ENCODE measurements at regions not wholly inside any gene's neighbourhood (a gene's known extent, or its start where the extent isn't known, plus 50 kb on each side); places are given as distances from the start of the nearest gene placed in this dataset.
"Not testable (repeated sequence)": the region's sequence is repeated elsewhere in the genome, so short reads cannot be mapped to it uniquely, and the experiment has no call there.

DNA sequence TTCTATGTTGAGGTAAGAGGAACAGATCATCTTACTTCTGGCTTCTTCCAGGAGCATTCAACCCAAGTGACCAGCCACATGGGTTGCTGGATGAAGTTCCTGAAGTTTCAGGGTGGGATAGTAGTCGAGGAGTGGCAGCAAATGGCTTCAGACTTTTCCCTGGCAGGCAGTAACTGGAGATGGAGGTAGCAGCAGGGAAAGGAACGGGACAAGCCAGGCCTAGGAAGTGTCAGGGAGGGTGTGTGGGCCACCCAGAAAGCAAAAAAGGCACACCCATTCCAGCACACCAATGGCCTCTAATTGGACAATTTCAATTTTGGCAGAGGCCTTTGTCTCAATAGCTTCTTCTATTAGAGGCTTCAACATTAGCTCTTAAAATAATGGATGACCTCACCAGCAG, 498.6 kb upstream of the ATP11B start:
- no peak for DNase-seq

DNA sequence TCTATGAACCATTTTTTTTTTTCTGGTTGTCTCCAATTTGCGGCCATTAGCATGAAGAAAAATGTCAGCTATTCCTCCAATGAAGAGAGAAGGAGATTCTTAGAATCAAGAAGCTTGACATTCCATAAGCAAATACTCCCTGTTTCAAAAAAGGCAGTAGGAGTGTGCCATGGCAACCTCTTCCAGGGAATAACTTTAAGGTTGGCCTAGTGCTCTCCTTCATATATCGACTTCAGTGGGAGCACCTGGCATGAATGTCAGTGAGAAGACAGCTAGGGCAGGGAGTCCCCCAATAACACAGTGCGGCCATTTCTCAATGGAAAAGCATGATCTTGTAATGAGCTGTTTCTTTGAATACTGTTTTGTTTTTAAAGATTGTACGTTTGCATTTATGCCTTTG, 493.0 kb upstream of the ATP11B start:
- DNase-seq, result no peak

DNA sequence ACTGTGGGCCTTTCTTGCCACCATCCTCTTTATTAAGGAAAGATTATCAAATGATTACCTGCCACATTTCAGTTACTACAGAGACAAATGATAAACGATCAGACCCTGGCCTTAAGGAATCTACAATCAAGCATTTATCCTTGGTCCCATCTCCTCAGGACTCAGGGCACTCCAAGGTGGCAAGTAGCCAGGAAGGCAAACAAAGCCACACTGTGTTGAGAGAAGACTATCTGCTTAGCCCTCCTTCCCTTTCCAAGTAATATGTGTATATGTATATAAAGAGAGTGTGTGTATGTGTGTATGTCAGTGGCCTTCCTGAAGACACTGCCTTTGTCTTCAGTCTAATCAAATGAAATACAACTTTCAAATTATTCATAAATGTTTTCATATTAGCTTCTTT, 490.1 kb upstream of the ATP11B start:
- peak in 1 of 2 experiments; percentile 11 for DNase-seq

DNA sequence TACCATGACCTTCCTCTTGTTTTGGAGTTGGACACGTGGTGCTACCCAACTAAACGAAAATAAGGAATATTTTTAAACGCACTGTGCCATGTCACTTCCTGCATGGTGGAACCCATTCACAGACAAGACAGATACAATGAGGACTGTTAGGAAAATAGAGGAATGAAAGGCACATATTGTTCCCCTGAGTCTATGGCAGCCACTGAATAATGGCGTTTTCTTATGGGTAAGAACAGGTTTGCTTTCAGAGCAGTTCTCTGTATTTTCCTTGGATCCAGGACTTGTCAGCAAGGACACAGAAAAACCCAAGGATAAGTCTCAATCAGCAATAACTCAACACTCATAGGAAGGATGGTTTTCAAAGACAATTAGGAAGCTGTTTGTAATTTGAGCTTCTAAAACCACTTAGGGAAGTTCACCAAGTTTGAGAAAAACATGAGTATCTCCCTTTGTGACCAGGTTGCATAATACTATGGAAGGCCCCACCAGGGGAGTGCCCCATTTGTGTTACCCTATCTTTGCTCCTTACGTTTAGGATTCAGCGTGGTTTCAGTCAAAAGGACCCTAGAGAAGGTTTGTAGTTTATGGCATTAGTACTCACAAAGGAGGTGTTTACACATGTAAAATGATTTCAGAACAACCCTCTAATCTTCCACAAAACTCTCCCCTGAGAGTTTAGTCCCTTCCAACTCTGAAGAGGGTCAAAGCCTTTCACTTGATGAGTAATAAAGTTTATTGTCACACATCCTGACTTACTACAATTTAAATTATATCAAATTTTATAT, 487.2 kb upstream of the ATP11B start:
- DNase-seq, result no peak

DNA sequence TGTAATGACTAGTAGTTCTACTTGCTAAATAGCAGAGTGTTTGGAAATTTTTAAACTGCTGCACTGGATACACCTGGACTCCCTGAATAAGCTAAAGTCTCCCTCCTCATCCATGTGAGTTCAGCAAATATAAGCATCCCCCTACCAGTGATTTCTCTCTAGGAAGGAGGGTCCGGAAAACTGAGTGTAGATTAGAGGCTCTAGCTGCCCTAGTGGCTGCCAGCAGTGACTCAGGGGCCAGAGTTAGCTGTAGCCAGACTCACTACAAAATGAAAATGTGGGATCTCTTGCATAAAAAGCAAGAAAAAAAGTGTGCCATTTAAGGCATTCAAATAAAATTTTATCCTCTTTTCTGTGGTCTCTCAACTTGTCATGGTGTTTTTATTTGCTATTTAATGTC, 485.0 kb upstream of the ATP11B start:
- DNase-seq, result no peak

DNA sequence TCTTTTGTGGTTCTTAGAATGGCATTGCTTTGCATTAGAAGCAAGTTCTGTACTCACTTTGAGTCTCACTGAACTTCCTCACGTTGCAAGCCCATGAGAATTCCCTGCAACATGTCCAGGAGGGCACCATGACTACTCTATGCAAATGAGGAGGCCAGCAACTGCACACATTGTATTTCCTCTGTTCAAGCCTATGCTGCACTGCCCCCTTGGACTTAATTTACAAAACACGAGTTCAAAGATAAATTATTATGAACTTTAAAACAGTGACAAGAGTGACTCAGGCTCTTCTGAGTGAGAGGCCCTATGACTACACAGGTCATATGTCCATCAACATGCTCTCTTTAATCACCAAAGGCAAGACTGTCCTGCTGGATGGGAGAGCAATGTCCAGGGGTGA, 484.2 kb upstream of the ATP11B start:
- no peak for DNase-seq

DNA sequence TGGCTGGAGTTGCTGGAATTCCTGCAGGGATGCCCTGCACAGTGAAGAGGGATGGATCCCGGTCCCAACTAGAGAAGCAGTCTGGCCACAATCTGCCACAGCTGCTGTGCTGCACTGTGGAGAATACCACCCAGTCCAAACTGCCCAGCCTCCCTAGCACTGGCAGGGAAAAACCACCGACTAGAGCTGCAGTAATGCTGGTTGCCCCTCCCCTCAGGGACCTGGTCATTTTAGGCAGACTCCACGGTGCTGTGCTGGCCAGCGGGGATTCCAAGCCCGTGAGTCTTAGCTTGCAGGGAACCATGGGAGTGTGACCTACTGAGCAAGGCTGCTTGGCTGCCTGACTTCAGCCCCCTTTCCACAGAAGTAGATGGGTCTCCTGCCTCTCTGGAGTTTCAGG, 478.0 kb upstream of the ATP11B start:
- DNase-seq, result no peak

DNA sequence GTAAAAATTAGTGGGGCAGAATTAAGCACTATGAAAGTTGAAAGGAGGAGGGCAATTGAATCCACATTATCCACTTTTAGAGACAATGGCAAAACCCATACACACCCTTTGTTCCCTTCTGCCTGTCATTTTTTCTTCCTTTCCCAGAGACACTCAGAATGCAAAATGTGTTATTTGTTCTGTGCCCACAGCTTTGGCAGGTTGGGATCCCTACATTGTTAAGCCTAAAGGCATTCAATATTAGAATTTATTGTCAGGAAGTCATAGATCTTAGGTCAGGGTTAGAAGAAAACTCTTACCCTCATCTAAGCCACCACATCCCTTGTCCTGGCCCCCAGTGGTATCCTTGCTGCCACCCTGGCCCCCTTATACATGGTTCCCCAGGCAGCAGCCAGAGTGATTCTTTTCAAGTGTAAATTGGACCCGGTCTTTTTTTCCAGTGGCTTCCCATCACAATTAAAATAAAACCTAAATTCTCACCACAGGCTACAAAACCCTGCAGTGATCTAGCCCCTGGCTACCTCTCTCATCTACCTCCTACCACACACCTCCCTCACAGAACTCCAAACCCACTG, 470.1 kb upstream of the ATP11B start:
- DNase-seq, result no peak

DNA sequence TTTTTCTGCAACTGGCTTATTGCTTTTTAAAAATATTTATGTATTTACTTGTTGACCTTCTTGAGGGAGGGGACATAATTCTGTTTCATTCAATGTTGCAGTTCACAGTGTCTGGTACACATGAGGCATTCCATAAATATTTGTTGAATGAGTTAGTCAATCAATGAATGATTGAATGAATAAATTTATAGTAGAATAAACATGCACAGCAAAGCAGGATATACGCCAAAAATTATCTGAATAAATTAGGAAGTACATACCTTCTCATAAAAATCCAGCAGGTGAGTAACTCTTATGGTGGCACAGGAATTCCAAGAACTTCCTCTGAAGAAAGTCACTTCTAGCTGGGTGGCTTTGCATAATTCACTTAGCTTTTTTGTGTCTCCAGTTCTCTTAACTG, 469.4 kb upstream of the ATP11B start:
- DNase-seq, result no peak

DNA sequence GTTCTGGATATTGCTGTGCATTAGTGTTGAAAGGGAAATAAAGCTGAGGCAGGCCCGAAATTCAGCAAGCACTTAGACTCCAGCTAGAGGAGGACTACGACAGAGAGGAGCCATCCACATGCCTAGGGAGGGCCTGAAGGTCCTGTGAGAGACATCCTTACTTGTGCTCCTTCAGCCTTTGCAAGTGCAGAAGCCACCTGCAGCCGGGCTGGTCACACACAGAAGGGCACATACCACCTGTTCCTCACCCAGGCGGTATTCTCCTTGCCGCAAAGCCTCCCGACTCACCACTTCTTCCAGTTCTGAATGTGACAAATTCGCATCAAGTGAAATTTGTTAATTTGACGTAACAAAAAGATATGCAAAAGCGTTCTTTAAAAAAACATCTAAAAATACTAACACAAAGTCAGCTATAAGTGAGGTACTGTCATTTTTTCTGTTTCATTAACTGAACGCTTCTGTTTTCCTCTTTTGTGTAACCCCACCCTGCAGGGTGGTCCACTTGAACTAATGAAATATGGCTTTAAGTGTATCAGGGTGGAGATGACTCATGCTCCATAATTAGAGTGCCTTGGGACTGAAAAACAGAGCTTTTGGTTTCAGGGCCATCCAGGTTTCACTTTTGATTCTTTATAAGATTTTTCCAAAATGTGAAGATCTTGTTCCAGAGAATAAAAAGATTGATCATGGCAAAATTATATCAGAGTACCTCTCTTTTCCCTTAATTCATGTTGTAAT, 467.9 kb upstream of the ATP11B start:
- peak; percentile 25 to 47 for DNase-seq

DNA sequence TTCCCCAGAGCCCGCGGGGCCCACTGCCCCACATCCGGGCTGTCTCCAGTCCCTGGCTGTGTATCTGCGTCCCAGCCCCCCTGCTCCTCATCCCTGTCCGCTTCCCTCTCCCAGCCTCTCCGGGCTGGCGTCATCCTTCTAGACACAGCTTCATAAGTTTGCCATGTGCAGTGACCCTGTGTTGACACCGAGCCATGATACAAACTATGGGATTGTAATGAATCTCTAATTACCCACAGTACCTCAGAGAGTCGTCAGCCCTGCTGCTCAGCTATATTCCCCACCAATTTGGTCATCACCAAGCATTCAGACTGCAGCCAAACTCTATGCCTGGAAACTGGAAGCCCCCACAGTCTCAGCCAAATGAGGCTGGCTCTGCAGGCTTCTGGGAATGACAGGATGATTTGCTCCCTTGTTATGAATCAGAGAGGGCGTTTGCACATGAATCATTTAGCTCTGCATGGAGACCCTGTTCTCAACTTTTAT, 466.1 kb upstream of the ATP11B start:
- peak; percentile 37 to 42 for DNase-seq

DNA sequence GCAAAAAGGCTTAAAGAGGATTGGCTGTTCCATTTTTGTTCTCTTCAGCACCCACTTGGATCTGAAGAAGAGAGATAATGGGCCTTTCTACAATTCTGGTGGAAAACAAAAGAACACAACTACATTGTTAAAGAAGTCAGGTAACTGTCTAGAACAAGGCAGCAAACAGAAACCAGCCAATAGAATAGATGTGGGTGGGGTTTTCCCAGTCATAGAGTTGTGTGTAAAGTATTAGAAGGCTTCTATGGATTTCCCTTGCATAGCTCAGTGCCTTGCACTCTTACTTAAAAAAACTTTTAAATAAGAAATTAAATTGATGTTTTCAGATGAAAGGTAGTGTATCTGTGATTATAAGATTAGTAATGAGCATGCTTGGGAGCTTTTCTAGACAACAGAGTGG, 462.7 kb upstream of the ATP11B start:
- DNase-seq, result no peak

DNA sequence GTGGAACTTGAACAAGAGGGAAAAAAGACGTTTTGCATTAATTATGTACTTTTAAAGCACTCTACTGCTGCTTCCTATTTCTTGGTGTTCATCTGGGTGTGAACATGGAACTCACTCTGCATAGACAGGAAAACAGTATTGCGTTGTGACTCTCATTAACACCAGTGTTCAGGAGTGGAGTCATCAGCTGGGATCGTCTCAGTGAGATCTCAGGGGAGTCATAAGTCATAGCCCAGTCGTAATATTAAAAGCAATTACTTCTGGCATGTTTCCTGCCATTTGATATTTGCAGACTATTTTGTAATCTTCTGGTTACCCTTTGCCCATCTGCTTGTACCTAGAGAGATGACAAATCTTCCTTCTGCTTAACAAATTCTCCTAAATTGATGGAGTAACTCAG, 462.0 kb upstream of the ATP11B start:
- DNase-seq, result no peak

DNA sequence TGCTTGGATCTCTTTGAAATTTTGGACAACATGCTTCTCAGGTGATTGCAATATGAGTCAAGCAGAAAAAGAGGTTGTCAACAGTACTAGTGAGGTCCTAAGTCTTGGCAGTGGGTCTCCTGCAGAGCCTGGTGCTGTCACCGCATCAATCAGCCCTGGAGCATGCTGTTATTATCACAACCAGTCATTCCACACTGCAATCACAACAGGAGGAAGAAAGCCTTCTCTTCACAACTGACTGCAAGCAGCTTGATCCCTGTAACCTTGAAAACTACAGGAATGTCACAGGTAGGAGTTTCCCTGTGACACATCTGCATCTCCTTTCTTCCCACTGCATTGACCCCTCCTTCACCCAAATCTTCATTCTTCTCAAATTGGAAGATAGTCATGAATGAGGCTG, 451.1 kb upstream of the ATP11B start:
- DNase-seq, result no peak

DNA sequence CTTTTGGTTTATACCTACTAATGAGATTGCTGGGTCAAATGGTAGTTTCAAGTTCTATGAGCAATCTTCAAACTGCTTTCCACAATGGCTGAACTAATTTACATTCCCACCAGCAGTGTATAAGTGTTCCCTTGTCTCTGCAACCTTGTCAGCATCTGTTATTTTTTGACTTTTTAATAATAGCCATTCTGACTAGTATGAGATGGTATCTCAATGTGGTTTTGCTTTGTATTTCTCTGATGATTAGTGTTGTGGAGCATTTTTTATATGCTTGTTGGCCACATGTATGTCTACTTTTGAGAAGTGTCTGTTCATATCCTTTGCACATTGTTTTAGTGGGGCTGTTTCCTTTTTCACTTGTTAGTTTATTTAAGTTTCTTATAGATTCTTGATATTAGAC, 449.3 kb upstream of the ATP11B start:
- not testable (repeated sequence) for DNase-seq

DNA sequence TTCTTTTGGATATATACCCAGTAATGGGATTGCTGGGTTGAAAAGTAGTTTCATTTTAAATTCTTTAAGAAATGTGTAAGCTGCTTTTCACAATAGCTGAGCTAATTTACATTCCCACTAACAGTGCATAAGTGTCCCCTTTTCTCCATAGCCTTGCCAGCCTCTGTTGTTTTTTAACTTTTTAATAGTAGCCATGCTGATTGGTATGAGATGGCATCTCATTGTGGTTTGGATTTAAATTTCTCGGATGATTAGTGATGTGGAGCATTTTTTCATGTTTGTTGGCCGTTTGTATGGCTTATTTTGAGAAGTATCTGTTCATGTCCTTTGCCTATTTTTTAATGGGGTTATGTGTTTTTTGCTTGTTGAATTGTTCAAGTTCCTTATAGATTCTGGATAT, 444.3 kb upstream of the ATP11B start:
- DNase-seq, result no peak

DNA sequence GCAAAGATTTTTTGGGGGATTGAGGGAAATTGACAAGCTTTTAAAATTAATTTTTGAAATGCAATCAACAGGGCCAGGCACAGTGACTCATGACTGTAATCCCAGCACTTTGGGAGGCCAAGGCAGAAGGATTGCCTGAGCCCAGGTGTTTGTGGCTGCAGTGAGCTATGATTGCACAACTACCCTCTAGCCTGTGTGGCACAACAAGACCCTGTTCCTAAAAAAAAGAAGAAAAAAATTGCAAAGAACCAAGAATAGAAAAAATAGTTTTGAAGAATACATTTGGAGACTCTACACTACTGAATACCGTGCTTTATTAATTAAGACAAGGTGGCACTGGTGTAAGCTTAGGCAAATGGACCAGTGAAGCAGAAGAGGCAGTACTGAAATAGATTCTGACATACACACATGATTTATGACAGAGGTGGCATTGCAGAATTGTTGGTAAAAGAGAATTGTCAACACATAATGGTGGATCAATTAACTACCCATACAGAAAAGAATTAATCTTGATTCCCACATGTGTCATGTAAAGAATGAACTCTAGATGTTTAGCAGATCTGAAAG, 443.3 kb upstream of the ATP11B start:
- peak; percentile 43 to 48 for DNase-seq

DNA sequence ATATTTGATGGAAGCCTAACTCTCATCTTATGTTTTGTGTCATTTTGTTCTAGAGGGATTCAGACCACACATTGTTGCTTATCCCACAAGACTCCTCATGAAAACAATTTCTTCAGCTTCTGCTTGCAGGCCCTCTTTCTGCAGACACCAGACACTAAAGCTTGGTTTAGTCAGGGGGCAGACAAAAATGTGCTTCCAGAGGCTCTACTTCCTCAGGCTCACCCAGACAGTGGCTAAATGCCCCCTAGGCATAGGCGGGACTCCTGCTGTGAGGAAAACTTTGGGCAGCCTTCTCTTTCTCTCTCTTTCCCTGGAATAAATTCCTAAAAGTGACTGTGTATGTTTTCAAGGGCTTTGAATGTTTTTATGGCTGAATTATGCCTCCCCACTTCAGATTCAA, 435.4 kb upstream of the ATP11B start:
- DNase-seq, result no peak

DNA sequence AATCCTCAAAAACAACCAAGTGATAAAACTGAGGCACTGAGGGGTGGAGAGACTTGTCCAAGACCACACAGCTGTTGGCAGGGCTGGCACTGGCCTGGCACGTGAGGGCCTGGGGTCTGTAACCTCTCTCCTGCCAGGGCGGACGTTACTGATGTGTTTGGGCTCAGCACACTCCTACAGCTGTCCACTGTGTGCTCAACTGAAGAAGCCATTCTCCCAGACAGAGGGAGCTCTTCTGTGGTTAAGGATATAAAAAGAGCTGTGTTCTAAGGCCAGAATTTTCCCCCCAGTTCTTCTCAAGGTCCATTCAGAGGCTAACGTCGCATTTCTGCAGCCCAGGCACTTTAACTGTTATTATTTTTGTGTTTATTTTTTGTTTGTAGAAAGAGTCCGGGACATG, 429.0 kb upstream of the ATP11B start:
- DNase-seq, result peak; percentile 64 to 67

DNA sequence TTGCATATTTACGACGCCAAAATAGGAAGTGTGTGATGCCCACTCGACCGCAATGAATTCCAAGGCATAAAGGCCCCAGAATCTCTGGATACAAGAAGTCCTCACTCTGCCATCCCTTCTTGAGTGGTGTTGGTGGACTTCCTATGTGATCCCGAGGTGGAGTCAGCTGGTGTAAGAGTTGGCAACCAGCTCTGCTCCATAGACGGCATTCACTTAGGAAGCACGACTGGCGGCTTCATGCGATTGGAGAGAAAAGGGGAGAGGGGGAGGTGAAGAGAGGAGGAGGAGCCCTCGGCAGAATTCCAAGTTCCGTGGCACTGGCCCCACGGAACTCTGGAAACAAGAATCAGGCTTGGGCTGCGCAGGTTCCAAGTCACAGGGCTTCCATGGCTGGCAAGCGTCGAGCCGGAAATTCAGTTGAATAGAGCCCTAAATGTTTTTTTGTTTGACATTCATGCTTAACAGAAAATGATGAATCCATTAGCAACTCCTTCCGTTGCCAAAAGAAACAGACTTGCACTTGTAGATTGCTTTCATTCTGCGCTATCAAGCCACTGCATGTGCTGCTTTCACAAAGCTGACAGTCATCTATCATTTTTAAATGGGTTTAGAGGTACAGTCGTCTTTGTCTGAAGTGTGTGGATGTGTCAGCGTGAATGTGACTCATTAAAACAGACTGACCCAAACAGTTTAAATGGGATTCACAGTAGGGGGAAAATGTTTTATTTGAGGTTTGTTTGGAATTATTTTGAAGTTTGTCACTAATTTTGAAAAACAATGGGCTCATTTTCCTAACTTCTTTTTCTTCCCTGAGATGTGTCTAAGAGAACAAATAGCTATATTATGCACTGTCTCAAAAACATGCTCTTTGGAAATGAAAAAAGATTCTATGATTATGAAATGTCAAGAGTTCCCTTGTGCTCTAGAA, 428.3 kb upstream of the ATP11B start:
- DNase-seq, result peak; percentile 95 to 97

DNA sequence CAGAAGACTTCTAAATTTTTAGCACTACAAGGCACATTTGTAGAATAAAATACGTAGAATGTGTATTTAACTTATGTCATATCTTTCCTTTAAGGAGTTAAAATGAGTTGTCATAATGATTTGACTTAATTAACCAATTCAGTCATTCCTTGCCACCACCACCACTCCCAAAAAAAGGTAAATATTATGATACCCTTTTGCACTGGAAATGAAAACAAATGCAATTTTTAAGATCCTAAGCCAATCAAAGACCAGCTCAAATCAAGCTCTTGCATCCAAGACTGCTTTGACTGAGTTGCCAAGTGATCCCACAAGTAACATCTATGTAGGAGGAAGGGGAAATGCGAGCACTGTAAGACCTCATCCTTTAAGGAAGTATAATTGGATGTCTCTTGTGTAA, 426.6 kb upstream of the ATP11B start:
- no peak for DNase-seq

DNA sequence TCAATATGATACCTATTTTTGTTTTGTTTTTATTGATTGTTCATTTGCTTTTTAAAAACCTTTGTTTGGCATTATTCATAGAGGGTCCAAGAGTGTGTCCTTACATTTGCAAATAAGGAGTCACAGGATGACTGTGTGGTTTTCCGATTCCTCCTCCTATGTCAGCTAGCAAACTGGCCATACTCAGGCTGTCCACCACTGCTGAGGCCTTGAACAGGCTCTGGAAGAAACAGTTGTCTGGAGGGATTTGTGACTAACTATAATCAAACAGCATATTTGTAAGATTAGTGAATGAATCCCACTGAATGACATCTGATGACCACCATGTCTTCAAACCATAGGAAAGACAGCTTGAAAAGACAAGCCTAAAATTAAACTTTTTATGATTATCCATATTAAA, 423.4 kb upstream of the ATP11B start:
- no peak for DNase-seq

DNA sequence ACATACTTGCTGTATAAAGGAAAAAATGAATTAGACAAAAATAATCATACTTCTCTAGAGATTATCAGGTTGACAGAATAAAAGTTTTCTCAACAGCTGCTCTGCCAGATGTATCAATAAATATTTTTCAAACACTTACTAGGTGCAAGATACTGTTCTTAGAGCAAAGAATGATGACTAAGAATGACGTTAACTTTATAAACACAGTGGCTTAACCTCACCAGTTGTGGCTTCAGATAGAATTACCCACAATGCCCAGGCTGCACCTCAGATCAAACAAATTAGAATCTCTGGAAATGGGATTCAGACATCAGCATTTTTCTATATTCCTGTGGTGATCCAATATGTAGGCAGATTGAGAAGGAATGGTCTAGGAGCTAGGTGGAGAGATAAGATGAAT, 422.4 kb upstream of the ATP11B start:
- DNase-seq, result no peak
